GM06990 (cell line): ENCODE measurements at regions not wholly inside any gene's neighbourhood (a gene's known extent, or its start where the extent isn't known, plus 50 kb on each side); places are given as distances from the start of the nearest gene placed in this dataset.

Source experiments
- DNase-seq: peaks from one replicate; pipeline ENCODE4 v3.0.0-alpha.2; 2011; ENCODE audit not compliant: insufficient read length; ENCODE audit errors: extremely low read depth
- H3K27me3 ChIP-seq: replicated peaks from 2 replicates; pipeline ENCODE4 v1.6.0; 2011; ENCODE audit warnings: low read length; ENCODE audit not compliant: control insufficient read depth, insufficient read depth
- H3K36me3 ChIP-seq: 2 replicates; pipeline ENCODE4 v1.5.1; 2011; ENCODE audit warnings: low read length; ENCODE audit not compliant: control insufficient read depth, insufficient read depth
- H3K4me3 ChIP-seq: replicated peaks from 2 replicates; pipeline ENCODE4 v1.5.1; 2011; ENCODE audit warnings: low read depth, mild to moderate bottlenecking, control low read depth, low read length
- CTCF ChIP-seq: IDR thresholded peaks from 2 replicates; pipeline ENCODE4 v1.5.1; 2011; ENCODE audit warnings: low read length, control low read depth, mild to moderate bottlenecking, inconsistent platforms; ENCODE audit not compliant: insufficient read depth, poor library complexity, severe bottlenecking

GRCh38 chr20:5372371-5372770 lies 55.6 kb upstream of the PROKR2 start:
- no peak for TF ChIP-seq CTCF
- H3K27me3 ChIP-seq: no peaks in the 10 kb centered on the region
- DNase-seq: no peak
- no peak overlapping the region for H3K4me3 ChIP-seq
- no peaks in the 10 kb centered on the region for H3K36me3 ChIP-seq

- TF ChIP-seq CTCF: no peak
- no peak for DNase-seq
- Histone ChIP-seq H3K27me3 (no peaks in the 10 kb centered on the region), H3K36me3 (no peaks in the 10 kb centered on the region), H3K4me3 (no peak overlapping the region)
Observed at GRCh38 chr20:5369629-5370028, 52.9 kb upstream of the PROKR2 start.
